Sigmoid colon (tissue), 6 donors: ENCODE measurements at regions not wholly inside any gene's neighbourhood (a gene's known extent, or its start where the extent isn't known, plus 50 kb on each side); places are given as distances from the start of the nearest gene placed in this dataset.

Experiments used
- DNase-seq: peaks from one replicate; pipeline ENCODE4 v3.0.0-alpha.2; 2019
- H3K27ac ChIP-seq, 4 donors: fragments of 200-600 bp; sonication (generic); one replicate each; pipeline ENCODE4 v1.5.1; 2016 to 2019; ENCODE audit warnings: mild to moderate bottlenecking in 1 of 4
- H3K27me3 ChIP-seq, 3 donors: fragments of 200-600 bp; sonication (generic); one replicate each; pipeline ENCODE4 v1.5.1; 2019; ENCODE audit warnings: mild to moderate bottlenecking in 1 of 3
- H3K36me3 ChIP-seq, 4 donors: fragments of 200-600 bp; sonication (generic); one replicate each; pipeline ENCODE4 v1.5.1; 2016 to 2019
- H3K4me1 ChIP-seq, 4 donors: fragments of 200-600 bp; sonication (generic); one replicate each; pipeline ENCODE4 v1.5.1; 2017 to 2019
- H3K4me3 ChIP-seq, 4 donors: fragments of 200-600 bp; sonication (generic); one replicate each; pipeline ENCODE4 v1.5.1; 2017 to 2019; ENCODE audit warnings: mild to moderate bottlenecking in 2 of 4, moderate library complexity in 1 of 4
- H3K9me3 ChIP-seq, 4 donors: fragments of 200-600 bp in 3 of 4; sonication (generic) in 3 of 4; one replicate each; pipeline versions ENCODE4 v1.5.1 to v1.6.1; 2013 to 2019
- CTCF ChIP-seq, 4 experiments: fragments of 450-650 bp in 3 of 4; fragments of 200-600 bp in 1 of 4; IDR thresholded peaks; one replicate each; pipeline ENCODE4 v1.5.1; 2016 to 2019; ENCODE audit warnings: antibody characterized with exemption in 4 of 4, mild to moderate bottlenecking in 3 of 4, moderate library complexity in 2 of 4
- EP300 ChIP-seq, 4 donors: sonication (generic); formaldehyde crosslinking; IDR thresholded peaks; one replicate each; pipeline ENCODE4 v1.6.1; 2017; ENCODE audit warnings: antibody characterized with exemption in 4 of 4
- POLR2A ChIP-seq, 2 donors: fragments of 450-650 bp; IDR thresholded peaks; one replicate each; pipeline ENCODE4 v1.6.1; 2016; ENCODE audit warnings: antibody characterized with exemption in 2 of 2, mild to moderate bottlenecking in 2 of 2, moderate library complexity in 2 of 2
- POLR2AphosphoS5 ChIP-seq, 4 donors: sonication (generic); formaldehyde crosslinking; IDR thresholded peaks; one replicate each; pipeline ENCODE4 v1.6.1; 2017; ENCODE audit warnings: antibody characterized with exemption in 4 of 4
- WGBS, 2 donors: extraction: QIAGEN DNeasy Blood & Tissue Kit; methylation state at CpG; one replicate each; pipeline ENCODE4 v1.1.7; 2013; 5-methylcytosine and 5-hydroxymethylcytosine counted together
- intact Hi-C: fragments of 100-400 bp; cut with DNase I; formaldehyde crosslinking; loops from one replicate; pipeline ENCODE4 v1.15.1; 2023
- donor health status: healthy with polysubstance abuse.
- donor health status: healthy.

DNA sequence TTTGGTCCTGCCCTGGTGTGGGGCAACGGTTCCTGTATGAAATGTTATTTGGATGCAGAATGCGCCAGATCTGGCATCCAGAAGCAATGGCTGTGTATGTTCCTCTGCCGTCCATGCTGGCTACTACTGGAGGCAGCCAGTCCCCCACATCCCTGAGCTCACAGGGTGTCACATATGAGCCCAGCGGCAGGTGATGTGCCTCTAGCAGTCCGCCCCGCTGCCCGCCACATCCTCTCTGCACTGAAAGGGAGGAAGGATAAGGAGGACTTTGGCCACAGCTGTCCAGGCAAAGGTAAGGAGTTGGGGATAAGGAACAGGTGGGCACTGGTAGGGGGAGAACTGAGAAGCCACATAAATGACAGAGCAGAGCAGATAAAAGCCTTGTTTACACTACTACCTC is 305.3 kb upstream of the DAB1 start:
- Histone ChIP-seq H3K27me3 (no peaks in the 10 kb centered on the region), H3K36me3 (no peaks in the 10 kb centered on the region), H3K27ac (no peak overlapping the region), H3K4me1 (no peaks in the 10 kb centered on the region), H3K4me3 (no peak overlapping the region), H3K9me3 (no peaks in the 10 kb centered on the region)
- WGBS, 2 donors, result 85 to 91% methylated on average over 7 of the region's 7 CpGs
- no peak for TF ChIP-seq POLR2AphosphoS5 (IDR thresholded peaks at IDR 0.05)
- no peak for TF ChIP-seq POLR2A (IDR thresholded peaks at IDR 0.05)
- TF ChIP-seq CTCF (IDR thresholded peaks at IDR 0.05), result no peak
- no peak for TF ChIP-seq EP300 (IDR thresholded peaks at IDR 0.05)
- intact Hi-C loops, result no loop called here
- no peak for DNase-seq

DNA sequence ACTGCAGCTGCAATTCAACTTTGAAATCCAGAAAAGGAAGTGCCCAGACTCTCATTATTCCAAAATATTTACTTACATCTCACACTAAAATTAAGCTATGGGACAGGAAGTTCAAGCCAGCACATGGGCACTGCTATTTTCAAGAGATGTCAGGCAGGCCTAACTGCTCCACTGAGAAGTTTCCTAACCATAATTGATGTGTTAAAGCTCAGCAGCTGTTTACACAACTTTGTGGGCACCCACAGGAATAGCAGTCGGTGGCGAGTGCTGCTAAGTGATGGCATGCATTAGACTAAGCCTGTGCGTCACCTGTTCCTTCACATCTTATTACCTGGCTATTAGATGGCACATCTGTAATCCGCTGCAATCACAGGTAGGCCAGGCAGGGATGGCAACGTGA is 303.3 kb upstream of the DAB1 start:
- intact Hi-C loops, result no loop called here
- Histone ChIP-seq H3K4me3 (no peak overlapping the region), H3K36me3 (no peaks in the 10 kb centered on the region), H3K27ac (no peak overlapping the region), H3K27me3 (no peaks in the 10 kb centered on the region), H3K4me1 (no peaks in the 10 kb centered on the region), H3K9me3 (no peaks in the 10 kb centered on the region)
- TF ChIP-seq CTCF (IDR thresholded peaks at IDR 0.05) (no peak), POLR2A (IDR thresholded peaks at IDR 0.05) (no peak), POLR2AphosphoS5 (IDR thresholded peaks at IDR 0.05) (no peak), EP300 (IDR thresholded peaks at IDR 0.05) (no peak)
- WGBS, 2 donors, result 55 to 62% methylated on average over 5 of the region's 5 CpGs
- DNase-seq, result no peak

DNA sequence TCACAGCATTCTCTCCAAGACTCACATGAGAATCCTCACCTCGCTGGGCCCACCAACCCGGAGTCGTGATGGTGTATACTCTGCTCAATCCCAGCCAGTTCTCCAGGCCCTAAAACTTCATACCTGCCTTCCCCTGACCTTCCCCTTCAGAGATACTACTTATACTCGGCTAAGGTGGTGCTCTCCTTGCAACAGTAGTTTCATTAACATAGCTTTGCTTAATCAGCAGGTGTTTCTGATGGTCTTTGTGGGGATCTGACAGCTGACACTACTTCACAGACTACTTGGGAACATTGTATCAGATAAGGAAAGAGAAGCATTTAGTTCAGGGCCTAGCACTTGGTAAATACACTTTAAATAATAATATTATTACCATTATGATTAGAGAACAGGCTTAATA is 301.5 kb upstream of the DAB1 start:
- intact Hi-C loops, result no loop called here
- H3K27me3 ChIP-seq, result no peaks in the 10 kb centered on the region
- TF ChIP-seq POLR2AphosphoS5 (IDR thresholded peaks at IDR 0.05) (no peak), POLR2A (IDR thresholded peaks at IDR 0.05) (no peak), EP300 (IDR thresholded peaks at IDR 0.05) (no peak), CTCF (IDR thresholded peaks at IDR 0.05) (no peak)
- no peaks in the 10 kb centered on the region for H3K36me3 ChIP-seq
- no peak overlapping the region for H3K4me3 ChIP-seq
- no peak for DNase-seq
- no peaks in the 10 kb centered on the region for H3K4me1 ChIP-seq
- no peaks in the 10 kb centered on the region for H3K9me3 ChIP-seq
- no peak overlapping the region for H3K27ac ChIP-seq
- 71 to 80% methylated on average over 4 of the region's 4 CpGs for WGBS, 2 donors

- intact Hi-C loops, result no loop called here
- H3K36me3 ChIP-seq, result no peaks in the 10 kb centered on the region
Measured at GRCh38 chr1:57724535-57724934, 300.7 kb upstream of the DAB1 start.

More at GRCh38 chr1:57724535-57724934, 300.7 kb upstream of the DAB1 start:
- H3K4me1 ChIP-seq, result no peaks in the 10 kb centered on the region
- WGBS, 2 donors, result 82 to 98% methylated on average over 1 of the region's 1 CpG
- TF ChIP-seq CTCF (IDR thresholded peaks at IDR 0.05) (no peak), EP300 (IDR thresholded peaks at IDR 0.05) (no peak), POLR2AphosphoS5 (IDR thresholded peaks at IDR 0.05) (no peak), POLR2A (IDR thresholded peaks at IDR 0.05) (no peak)
- no peaks in the 10 kb centered on the region for H3K27me3 ChIP-seq
- H3K9me3 ChIP-seq, result no peaks in the 10 kb centered on the region
- H3K27ac ChIP-seq, result no peak overlapping the region
- no peak for DNase-seq
- no peak overlapping the region for H3K4me3 ChIP-seq
